ENCODE measurements at regions not wholly inside any gene's neighbourhood (a gene's known extent, or its start where the extent isn't known, plus 50 kb on each side); places are given as distances from the start of the nearest gene placed in this dataset.

DNA sequence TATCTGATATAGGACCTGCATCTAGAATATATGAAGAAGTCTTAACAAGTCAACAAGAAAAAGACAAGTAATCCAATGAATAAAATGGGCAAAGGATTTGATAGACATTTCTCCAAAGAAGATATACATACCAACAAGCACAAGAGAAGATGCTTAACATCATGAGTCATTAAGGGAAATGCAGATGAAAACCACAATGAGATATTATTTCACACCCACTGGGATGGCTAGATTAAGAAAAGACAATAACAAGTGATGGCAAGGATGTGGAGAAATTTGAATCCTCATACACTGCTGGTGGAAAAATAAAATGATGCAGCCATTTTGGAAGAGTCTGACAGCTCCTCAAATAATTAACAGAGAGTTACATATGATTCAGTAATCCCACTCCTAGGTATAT, 502.6 kb downstream of the FUT8 start:
- peak in 1 of 2 donors; percentile 2 for DNase-seq (ENCODE audit: low read depth in 2 of 2)
- no peak for TF ChIP-seq EZH2 (IDR thresholded peaks at IDR 0.05; ENCODE audit: low read length, missing control alignments)
- TF ChIP-seq, protein P1, sequence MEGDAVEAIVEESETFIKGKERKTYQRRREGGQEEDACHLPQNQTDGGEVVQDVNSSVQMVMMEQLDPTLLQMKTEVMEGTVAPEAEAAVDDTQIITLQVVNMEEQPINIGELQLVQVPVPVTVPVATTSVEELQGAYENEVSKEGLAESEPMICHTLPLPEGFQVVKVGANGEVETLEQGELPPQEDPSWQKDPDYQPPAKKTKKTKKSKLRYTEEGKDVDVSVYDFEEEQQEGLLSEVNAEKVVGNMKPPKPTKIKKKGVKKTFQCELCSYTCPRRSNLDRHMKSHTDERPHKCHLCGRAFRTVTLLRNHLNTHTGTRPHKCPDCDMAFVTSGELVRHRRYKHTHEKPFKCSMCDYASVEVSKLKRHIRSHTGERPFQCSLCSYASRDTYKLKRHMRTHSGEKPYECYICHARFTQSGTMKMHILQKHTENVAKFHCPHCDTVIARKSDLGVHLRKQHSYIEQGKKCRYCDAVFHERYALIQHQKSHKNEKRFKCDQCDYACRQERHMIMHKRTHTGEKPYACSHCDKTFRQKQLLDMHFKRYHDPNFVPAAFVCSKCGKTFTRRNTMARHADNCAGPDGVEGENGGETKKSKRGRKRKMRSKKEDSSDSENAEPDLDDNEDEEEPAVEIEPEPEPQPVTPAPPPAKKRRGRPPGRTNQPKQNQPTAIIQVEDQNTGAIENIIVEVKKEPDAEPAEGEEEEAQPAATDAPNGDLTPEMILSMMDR (conservative IDR thresholded peaks at IDR 0.05 in 1 of 2, IDR thresholded peaks at IDR 0.05 in 1 of 2; ENCODE audit: low read depth in 1 of 2, low read length in 2 of 2), result no peak

DNA sequence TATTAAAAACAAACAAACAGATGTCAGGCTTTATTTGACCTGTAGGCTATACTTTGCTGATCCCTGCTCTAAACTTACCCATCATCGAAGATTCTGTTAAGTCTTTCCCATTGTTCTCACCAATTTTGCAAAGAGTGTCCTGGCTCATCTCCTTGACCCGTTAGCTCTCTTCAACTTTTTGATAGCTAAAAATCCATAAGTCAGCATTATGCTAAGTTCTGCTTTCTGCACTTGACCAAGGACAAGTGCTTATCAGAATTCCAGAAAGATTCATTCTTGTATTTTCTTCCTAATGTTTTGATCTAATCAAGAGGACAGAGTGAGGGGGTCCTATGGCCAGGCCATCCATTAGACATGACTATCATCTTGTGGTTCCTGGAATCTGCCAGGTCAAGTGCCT, 503.5 kb downstream of the FUT8 start:
- H3K79me2 ChIP-seq (ENCODE audit: control insufficient read depth, insufficient read depth, low read length), result no peaks in the 10 kb centered on the region
- no peaks in the 10 kb centered on the region for H3K9me3 ChIP-seq (ENCODE audit: control insufficient read depth, insufficient read depth, low read depth, low read length)
- H3K4me2 ChIP-seq (ENCODE audit: extremely low read depth, insufficient read depth, low read length), result no peak overlapping the region
- no peak overlapping the region for H3K27ac ChIP-seq (ENCODE audit: insufficient read depth, low read length)
- H3K4me3 ChIP-seq (replicated peaks in 1 of 4; ENCODE audit: control extremely low read depth in 1 of 4, insufficient read depth in 1 of 4, low read depth in 3 of 4, low read length in 4 of 4), result no peak overlapping the region
- H2AFZ ChIP-seq (ENCODE audit: low read length), result no peak overlapping the region
- TF ChIP-seq EZH2 (IDR thresholded peaks at IDR 0.05; ENCODE audit: low read length, missing control alignments), result no peak
- TF ChIP-seq, protein P1 (conservative IDR thresholded peaks at IDR 0.05 in 1 of 2, IDR thresholded peaks at IDR 0.05 in 1 of 2; ENCODE audit: low read depth in 1 of 2, low read length in 2 of 2), result no peak
- no peaks in the 10 kb centered on the region for H3K4me1 ChIP-seq (ENCODE audit: control insufficient read depth, extremely low read depth, insufficient read depth, low read length)
- H3K9ac ChIP-seq (ENCODE audit: insufficient read depth, low read length), result no peak overlapping the region
- DNase-seq (ENCODE audit: low read depth in 2 of 2), result no peak
- no peaks in the 10 kb centered on the region for H4K20me1 ChIP-seq (ENCODE audit: control insufficient read depth, extremely low read depth, insufficient read depth, low read length)
- no peaks in the 10 kb centered on the region for H3K36me3 ChIP-seq (ENCODE audit: control insufficient read depth, insufficient read depth, low read length)
- no peaks in the 10 kb centered on the region for H3K27me3 ChIP-seq (ENCODE audit: control insufficient read depth, insufficient read depth, low read length)

More for the DNA sequence above, 502.6 kb downstream of the FUT8 start:
- no peaks in the 10 kb centered on the region for H4K20me1 ChIP-seq (ENCODE audit: control insufficient read depth, extremely low read depth, insufficient read depth, low read length)
- H3K79me2 ChIP-seq (ENCODE audit: control insufficient read depth, insufficient read depth, low read length), result no peaks in the 10 kb centered on the region
- no peaks in the 10 kb centered on the region for H3K36me3 ChIP-seq (ENCODE audit: control insufficient read depth, insufficient read depth, low read length)
- H3K4me1 ChIP-seq (ENCODE audit: control insufficient read depth, extremely low read depth, insufficient read depth, low read length), result no peaks in the 10 kb centered on the region
- no peak overlapping the region for H3K9ac ChIP-seq (ENCODE audit: insufficient read depth, low read length)
- no peak overlapping the region for H2AFZ ChIP-seq (ENCODE audit: low read length)
- no peak overlapping the region for H3K4me2 ChIP-seq (ENCODE audit: extremely low read depth, insufficient read depth, low read length)
- no peaks in the 10 kb centered on the region for H3K27me3 ChIP-seq (ENCODE audit: control insufficient read depth, insufficient read depth, low read length)
- no peak overlapping the region for H3K4me3 ChIP-seq (replicated peaks in 1 of 4; ENCODE audit: control extremely low read depth in 1 of 4, insufficient read depth in 1 of 4, low read depth in 3 of 4, low read length in 4 of 4)
- no peak overlapping the region for H3K27ac ChIP-seq (ENCODE audit: insufficient read depth, low read length)
- no peaks in the 10 kb centered on the region for H3K9me3 ChIP-seq (ENCODE audit: control insufficient read depth, insufficient read depth, low read depth, low read length)

DNA sequence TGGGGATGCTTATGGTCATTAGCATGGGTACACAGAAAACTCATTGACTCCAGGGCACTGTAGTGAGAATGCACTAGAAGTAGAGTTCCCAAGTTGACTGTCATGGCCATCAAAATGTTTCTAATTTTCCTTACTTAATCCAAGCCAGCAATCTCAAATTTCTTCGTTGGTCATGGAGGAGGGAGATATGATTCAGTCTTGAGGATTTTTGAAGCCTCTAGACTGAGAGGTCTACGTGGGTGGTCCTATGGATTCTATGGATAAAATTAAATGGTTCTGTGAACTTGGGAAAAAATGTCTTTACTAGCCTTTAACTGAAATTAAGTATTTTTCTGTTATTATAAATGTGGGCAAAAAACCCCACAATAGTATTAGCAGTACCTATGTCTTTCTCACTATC, 508.5 kb downstream of the FUT8 start:
- no peaks in the 10 kb centered on the region for H3K4me1 ChIP-seq (ENCODE audit: control insufficient read depth, extremely low read depth, insufficient read depth, low read length)
- H3K79me2 ChIP-seq (ENCODE audit: control insufficient read depth, insufficient read depth, low read length), result no peaks in the 10 kb centered on the region
- no peak overlapping the region for H3K9ac ChIP-seq (ENCODE audit: insufficient read depth, low read length)
- H2AFZ ChIP-seq (ENCODE audit: low read length), result no peak overlapping the region
- no peaks in the 10 kb centered on the region for H4K20me1 ChIP-seq (ENCODE audit: control insufficient read depth, extremely low read depth, insufficient read depth, low read length)
- no peak overlapping the region for H3K4me2 ChIP-seq (ENCODE audit: extremely low read depth, insufficient read depth, low read length)
- no peaks in the 10 kb centered on the region for H3K9me3 ChIP-seq (ENCODE audit: control insufficient read depth, insufficient read depth, low read depth, low read length)
- TF ChIP-seq EZH2 (IDR thresholded peaks at IDR 0.05; ENCODE audit: low read length, missing control alignments), result no peak
- TF ChIP-seq, protein P1 (conservative IDR thresholded peaks at IDR 0.05 in 1 of 2, IDR thresholded peaks at IDR 0.05 in 1 of 2; ENCODE audit: low read depth in 1 of 2, low read length in 2 of 2), result no peak
- H3K36me3 ChIP-seq (ENCODE audit: control insufficient read depth, insufficient read depth, low read length), result no peaks in the 10 kb centered on the region
- H3K27me3 ChIP-seq (ENCODE audit: control insufficient read depth, insufficient read depth, low read length), result no peaks in the 10 kb centered on the region
- no peak for DNase-seq (ENCODE audit: low read depth in 2 of 2)
- no peak overlapping the region for H3K4me3 ChIP-seq (replicated peaks in 1 of 4; ENCODE audit: control extremely low read depth in 1 of 4, insufficient read depth in 1 of 4, low read depth in 3 of 4, low read length in 4 of 4)
- H3K27ac ChIP-seq (ENCODE audit: insufficient read depth, low read length), result no peak overlapping the region

All from fibroblast of lung (primary cell).